GM19438 (cell line): ENCODE measurements at regions not wholly inside any gene's neighbourhood (a gene's known extent, or its start where the extent isn't known, plus 50 kb on each side); places are given as distances from the start of the nearest gene placed in this dataset.

Experiments
- ATAC-seq: cut with Tn5 transposase; IDR thresholded peaks from one replicate; pipeline ENCODE4 v1.9.1; 2021; ENCODE audit warnings: low read depth; ENCODE audit not compliant: unreplicated experiment

GRCh38 chr2:216320852-216321251 lies 51.4 kb downstream of the MARCHF4 start:
- ATAC-seq, result no peak

DNA sequence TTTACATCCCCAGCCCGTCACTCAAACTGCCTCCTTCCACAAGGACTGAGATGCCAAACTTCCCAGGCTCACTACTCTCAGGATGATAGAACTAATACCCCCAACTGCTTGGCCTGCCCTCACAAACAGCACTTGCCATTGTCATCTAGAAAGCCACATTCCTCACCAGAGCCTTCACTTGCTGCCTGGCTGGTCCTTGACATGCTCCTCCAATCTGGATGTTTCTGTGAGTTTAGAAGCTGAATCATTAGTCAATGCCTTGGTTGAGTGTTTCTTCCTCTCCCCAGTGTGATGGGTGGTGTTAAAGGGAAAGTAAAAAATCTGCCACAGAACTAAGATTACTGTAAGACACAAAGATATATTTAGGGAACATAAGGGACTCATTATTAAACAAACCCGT lies 52.5 kb downstream of the MARCHF4 start:
- ATAC-seq, result no peak

- no peak for ATAC-seq
These were observed 53.8 kb downstream of the MARCHF4 start for GRCh38 chr2:216318521-216318874.

DNA sequence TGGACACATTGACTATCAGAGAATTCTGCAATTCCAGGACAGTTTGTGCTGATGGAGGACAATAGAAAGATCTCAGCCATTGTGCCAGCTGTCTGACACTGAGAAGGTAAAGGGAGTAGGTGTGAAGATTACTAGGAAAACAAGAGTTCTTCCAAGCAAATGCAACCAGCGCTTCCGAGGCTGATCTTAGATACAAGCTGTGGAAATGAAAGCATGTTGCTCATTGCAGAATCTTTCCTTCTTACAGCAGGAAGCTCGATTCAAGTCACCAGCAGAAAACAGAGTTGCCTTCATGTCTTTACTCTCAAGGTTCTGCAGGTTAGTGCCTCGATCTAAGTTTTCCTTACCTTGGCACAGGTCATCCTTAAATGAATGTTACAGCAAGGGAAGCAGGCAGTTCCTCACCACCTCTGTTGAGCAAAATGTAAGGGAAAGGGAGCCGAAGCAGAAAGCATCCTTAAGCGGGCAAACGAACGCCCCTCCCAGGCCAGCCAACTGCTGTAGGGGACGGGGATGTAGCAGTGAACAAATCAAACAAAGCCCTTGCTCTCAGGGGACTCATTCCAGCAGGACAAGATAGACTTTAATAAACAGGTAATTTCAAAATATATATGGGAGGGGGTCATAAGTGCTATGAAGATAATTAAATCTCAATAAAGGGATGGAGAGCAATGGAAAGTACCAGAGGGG lies 54.3 kb downstream of the MARCHF4 start:
- no peak for ATAC-seq

DNA sequence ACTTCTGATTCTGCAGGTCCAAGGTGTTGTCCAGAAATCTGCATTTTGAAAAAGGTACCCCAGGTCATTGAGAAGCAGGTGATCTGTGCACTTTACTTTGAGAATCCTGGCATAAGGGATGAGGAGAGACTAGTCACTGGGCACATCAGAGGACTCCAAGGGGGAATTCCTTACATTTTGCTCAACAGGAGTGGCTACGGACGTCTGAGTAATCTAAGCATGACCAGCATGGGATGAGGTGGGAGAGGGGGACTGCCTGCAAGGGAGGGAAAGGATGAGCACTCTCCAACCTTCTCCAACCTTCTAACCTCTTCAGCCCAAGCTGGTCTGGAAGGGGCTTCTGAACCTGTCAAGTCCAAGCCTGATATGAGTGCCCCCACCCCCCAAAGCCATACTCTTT lies 55.5 kb downstream of the MARCHF4 start:
- no peak for ATAC-seq

DNA sequence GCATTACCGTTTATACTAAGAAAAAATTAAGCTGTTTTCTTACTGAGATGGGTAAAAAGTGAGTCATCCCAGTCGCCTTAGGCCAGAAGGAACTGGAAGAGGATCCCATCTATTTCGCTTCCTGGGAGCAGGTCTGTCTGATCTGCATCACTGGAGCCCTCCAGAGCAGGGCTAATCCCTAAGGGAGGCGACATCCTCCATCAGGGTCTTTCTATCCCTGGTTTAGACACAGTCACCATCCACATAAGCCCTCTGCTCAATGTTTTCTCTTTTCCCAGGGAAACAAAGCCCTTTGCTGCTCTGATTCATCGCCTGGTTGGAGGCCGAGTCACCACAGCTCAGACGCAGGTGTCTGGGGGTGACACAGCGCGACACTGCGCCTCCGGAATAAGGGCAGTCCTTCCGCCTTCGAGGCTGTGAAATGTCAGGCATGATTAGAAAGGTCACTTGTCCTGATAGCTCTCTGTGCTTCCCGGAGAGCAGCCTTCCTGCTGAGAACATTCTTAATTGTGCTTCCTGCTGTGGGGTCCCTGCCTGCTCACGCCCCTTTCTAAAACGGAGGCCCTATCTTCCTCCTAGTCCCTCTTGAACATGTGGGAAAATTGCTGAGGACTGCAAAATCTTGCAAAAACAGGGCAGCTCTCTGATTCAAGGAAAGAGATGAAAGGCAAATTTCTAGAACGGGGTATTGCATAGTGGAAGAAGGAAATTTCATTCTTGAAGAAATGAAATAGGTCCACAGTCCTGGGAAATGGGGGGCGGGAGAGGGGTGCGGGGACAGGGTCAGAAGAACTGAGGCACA lies 56.3 kb downstream of the MARCHF4 start:
- ATAC-seq, result no peak

DNA sequence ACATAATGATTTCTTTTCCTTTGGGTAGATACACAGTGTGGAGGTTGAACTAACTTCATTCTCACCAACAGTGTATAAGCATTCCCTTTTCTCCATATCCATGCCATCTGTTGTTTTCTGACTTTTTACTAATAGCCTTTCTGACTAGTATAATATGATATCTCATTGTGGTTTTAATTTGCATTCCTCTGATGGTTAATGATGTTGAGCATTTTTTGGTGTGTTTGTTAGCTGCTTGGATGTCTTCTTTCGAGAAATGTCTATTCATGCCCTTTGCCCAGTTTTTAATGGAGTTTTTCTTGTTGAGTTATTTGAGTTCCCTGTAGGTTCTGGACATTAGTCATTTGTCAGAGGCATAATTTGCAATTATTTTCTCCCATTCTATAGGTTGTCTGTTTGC lies 59.8 kb downstream of the MARCHF4 start:
- ATAC-seq, result no peak

DNA sequence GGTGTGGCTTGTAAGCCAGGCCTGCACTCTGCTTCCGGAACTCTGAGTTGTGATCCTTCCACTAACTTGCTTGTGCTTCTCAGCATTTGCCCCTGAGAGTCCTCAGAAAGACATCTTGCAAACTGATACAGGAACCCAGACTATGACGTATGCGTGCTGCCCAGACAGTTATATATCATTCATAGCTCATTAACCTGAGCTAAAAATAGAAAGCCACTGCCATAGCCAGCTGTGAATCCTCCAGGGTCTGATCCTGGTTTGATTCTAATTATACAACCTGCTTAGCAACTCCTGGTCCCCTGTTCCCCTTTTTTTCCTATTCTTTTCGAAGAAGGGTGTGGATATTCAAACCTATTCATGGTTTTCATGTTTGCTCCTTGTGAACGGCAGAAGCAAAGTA lies 63.7 kb downstream of the MARCHF4 start:
- ATAC-seq, result no peak

DNA sequence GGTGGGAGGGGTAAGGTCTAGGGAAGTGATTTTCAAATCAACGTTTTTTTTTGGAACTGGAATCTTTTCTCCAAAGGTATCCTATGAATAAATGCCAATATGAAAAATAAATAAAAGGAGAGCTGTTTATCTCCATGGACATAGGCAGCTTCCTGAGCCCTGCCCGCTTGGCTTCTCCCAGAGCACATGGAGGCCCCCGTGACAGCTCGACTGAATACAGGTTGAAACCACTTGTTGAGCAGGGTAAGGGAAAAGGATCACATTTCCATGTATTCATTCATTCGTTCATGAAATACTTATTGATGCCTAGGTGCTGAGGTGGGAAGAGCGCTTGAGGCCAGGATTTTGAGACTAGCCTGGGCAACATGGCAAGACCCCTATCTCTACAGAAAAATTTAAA lies 64.8 kb downstream of the MARCHF4 start:
- ATAC-seq, result no peak

DNA sequence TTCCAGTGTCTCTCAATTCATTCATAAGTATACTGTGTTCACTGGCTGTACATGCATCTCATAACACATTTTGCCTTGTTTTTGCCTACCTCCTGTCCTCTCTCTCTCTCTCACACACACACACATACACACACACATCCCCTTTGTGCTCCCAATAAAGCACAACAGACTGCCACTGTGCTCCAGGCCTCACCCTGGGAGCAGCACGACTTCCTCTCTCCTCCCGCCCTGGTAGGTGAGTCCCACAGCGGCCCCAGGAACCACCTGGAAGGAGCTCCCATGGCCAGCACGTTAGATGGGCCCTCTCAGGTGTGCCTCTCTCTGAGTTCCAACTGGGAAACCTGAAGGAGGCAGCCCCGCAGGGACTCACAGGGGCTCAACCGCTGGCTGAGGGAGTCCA lies 65.4 kb downstream of the MARCHF4 start:
- ATAC-seq, result no peak

GRCh38 chr2:216305574-216305973 lies 66.7 kb downstream of the MARCHF4 start:
- ATAC-seq, result no peak

- no peak for ATAC-seq
These were observed 69.2 kb downstream of the MARCHF4 start for GRCh38 chr2:216302981-216303676.

DNA sequence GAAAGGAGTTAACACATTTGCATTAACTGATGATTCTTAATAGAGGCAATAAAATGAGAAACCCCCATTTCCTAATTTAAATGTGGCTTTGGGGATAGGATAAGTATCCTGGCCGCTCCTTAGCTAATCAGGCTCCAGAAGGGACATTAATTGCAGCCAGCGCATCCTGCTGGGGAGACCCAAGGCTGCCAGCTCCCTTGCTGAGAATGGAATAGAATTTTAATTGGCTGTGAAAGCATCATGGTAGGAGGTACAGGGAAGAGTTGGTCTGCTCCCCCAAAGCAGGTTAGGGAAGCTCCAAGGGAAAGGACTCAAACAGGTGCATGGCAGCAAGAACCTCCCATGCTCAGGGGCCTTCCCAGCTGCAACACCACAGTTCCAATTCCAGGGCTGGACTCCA lies 71.4 kb downstream of the MARCHF4 start:
- ATAC-seq, result no peak

DNA sequence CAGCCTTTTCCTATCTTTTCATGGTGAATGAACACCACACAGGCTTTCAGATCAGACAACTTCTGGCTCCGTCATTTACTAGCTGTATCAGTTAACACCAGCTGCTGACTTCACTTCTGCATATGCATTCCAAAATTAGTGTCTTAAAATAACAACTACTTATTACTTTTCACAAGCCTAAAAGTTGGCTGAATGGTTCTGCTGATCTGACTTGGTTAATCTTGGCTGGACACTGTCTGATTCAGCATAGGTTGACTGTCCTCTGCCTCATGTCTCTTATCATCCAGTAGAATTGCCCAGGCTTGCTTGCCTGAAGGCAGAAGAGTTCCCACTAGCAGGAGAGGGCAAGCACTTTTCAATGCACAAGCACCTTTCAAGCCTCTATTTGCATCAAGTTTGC lies 72.7 kb downstream of the MARCHF4 start:
- no peak for ATAC-seq

DNA sequence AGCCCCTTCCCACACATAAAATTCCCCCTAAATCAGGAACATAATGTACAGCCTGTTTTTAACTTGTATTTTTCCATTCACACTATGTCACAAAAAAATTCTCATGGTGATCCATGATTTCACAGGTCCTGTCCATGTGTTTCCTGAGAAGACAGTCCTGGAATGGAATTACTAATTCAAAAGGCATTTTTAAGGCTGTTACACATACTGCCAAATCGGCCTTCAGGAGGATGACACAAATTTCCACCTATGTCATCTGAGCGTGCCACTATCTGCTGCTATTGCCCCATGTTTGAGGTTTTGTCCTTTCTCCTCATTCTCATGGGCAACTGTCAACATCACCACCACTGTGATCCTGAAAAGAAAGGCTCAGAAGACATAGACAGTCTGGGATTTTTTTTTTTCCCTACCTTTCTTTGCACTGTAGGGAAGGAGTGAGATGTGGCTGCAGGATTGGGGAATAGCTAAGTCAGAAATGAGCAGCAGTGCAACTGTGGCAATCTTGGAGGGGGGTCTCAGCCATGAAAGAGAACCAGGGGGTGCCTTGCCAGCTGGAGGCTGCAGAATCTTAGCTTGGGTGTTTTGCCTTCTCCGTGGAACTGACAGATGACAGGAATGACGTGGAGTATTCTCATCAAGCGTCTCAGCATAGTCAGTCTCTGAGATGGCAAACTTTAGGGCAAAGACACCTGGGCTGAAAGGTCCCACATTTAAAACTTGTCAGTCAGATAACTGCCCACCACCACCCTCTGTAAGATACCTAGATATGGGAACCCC lies 73.4 kb downstream of the MARCHF4 start:
- ATAC-seq, result no peak

DNA sequence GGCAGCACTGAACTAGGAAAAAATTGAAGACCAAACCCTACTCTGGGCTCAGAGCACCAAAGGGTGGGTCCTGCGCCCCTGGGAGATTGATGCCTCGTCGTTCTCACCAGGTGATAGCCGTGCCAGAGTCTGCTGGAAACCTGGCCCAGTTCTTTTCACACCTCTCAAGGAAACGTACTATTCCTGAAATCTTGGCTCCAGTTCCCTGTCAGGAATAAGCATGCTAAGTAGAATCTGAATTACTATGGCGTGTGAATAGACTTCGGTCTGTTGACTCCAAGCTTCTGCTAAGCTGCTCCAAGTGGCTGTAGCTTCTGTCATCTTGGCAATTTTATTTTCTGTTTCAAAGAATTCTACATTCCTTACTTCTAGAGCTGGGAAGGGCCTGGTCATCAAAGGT lies 75.4 kb downstream of the MARCHF4 start:
- no peak for ATAC-seq

DNA sequence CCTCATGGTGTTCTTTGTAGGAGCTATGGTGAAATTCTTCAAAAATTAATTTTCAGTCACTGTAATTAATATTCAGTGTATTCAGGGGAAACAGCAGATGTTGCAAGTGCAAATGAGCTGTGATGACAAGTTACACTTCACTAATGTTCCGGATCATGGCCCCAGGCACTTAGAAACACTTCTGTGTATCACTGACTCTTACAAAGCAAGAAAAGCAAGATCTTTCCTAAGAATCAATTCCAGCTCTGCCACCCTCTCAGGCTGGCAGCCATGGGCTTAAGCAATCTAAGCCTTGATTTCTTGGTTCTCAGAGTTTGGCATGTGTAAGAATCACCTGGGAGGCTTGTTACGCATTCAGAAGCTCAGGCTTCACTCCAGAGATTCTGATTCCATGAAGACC lies 78.0 kb downstream of the MARCHF4 start:
- no peak for ATAC-seq

- ATAC-seq, result no peak
These were observed 78.4 kb downstream of the MARCHF4 start for GRCh38 chr2:216293883-216294282.

DNA sequence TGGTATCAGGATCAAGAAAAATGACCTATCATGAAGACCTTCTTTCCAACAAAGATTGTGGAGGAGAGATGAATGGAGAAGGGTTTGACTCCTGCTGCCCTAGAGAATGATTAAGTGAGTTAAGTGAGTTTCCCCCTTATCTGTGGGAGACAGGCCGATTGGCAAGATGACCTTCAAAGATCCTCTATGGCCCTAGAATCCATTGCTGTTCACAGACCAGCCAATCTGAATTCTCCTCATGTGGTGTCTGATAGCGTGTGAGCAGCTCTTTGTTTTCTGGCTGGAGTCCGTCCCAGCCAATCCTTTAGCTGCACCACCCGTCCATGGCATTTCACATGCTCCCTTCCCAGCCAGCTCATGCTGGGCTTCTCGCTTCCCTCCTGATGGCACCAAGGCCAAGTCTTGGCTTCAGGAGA lies 79.4 kb downstream of the MARCHF4 start:
- no peak for ATAC-seq

- no peak for ATAC-seq
These were observed 79.8 kb downstream of the MARCHF4 start for GRCh38 chr2:216292475-216292874.

DNA sequence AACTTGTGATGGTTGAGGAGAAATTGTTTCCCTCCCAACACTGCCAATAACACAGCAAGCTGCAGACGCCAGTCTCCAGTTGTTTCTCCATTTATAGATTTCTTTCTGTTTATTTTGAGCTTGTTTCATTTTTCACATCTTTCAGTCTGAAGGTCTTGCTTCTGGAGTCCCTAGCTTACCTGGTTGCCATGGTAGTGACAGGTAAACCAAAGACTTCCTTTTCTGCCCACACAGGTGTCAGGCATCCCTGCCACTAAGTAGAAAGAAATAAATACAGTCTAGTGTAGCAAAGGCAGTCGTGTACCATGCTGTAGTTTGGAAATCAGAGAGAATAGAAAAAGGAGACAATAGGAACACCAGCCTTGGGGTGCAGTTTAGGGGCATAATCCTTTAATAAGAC lies 82.8 kb downstream of the MARCHF4 start:
- ATAC-seq, result no peak
